ENCODE measurements at regions not wholly inside any gene's neighbourhood (a gene's known extent, or its start where the extent isn't known, plus 50 kb on each side); places are given as distances from the start of the nearest gene placed in this dataset.
A peak's percentile ranks its signal among the peaks of the same experiment; 100 is the strongest.

DNA sequence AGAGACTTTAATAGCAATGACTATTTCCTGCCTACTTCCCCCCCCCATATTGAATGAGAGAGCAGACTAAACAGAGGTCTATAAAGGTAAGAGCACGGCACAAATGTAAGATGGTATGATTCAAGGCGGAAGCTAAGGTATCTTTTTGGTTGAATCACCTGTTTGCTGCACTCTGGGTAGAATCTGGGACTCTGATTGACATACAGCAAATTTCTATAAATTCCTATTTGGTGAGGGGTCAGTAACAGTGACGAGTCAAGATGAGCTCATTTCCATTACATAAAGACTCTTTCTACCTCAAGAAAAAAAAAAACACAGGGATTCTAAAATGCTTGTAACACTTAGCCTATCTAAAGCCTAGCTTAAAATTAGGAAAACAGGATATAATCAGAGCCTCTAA lies 297.3 kb downstream of the TNS1 start:
- Mint-ChIP-seq H3K9me3 (no peaks in the 10 kb centered on the region), H3K27ac (no peak overlapping the region), H3K4me1 (peaks cover 33% of the 10 kb centered on the region), H3K4me3 (no peak overlapping the region), H3K27me3 (ENCODE audit: low read depth, poor library complexity) (peaks cover 12% of the 10 kb centered on the region), H3K36me3 (ENCODE audit: low read depth) (no peaks in the 10 kb centered on the region)
- DNase-seq = no peak
- TF ChIP-seq, protein P1, sequence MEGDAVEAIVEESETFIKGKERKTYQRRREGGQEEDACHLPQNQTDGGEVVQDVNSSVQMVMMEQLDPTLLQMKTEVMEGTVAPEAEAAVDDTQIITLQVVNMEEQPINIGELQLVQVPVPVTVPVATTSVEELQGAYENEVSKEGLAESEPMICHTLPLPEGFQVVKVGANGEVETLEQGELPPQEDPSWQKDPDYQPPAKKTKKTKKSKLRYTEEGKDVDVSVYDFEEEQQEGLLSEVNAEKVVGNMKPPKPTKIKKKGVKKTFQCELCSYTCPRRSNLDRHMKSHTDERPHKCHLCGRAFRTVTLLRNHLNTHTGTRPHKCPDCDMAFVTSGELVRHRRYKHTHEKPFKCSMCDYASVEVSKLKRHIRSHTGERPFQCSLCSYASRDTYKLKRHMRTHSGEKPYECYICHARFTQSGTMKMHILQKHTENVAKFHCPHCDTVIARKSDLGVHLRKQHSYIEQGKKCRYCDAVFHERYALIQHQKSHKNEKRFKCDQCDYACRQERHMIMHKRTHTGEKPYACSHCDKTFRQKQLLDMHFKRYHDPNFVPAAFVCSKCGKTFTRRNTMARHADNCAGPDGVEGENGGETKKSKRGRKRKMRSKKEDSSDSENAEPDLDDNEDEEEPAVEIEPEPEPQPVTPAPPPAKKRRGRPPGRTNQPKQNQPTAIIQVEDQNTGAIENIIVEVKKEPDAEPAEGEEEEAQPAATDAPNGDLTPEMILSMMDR (IDR thresholded peaks at IDR 0.05) = no peak

DNA sequence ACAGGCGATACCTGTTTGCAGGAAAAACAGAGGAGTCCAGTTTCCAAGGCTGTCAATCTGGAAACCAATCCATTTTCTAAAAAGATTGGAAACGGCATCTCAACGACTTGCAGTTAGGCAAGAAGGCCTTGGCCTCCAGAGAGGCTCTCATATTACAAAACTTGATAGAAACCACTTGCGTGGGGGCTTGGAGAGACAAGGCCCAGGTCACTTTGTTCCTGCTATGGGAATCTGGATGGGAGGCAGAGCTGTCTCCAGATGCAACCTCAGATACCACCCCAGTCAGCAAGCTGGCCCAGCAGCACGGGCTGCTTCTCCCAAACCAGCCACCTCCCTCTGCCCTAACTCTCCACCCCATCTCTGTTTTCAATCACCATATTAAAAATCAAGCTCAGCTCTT lies 298.8 kb downstream of the TNS1 start:
- Mint-ChIP-seq H3K4me3 (no peak overlapping the region), H3K27me3 (ENCODE audit: low read depth, poor library complexity) (peaks cover 20% of the 10 kb centered on the region), H3K4me1 (peaks cover 21% of the 10 kb centered on the region), H3K27ac (peak overlapping the region; percentile 50), H3K36me3 (ENCODE audit: low read depth) (no peaks in the 10 kb centered on the region), H3K9me3 (no peaks in the 10 kb centered on the region)
- DNase-seq = no peak
- TF ChIP-seq, protein P1 (IDR thresholded peaks at IDR 0.05) = no peak

DNA sequence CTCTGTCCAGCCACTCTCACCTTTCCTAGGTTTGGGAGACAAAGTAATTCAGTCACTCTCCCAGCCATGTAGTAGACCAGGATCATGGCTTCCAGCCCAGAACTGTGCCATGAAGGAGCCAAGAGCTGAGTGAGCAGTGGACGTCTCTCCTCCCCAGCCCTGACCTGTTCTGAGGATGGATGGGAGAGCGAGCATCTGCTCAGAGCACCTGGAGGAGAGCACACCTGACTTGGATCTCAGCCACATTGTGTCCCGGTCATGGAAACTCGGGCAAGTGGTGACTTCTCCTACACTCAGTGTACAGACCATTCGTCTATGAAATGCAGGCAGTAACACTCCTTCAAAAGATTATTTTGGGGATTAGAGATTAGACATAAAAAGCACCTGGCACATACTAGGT lies 299.7 kb downstream of the TNS1 start:
- peaks cover 21% of the 10 kb centered on the region for H3K4me1 Mint-ChIP-seq
- no peaks in the 10 kb centered on the region for H3K9me3 Mint-ChIP-seq
- no peak overlapping the region for H3K27ac Mint-ChIP-seq
- TF ChIP-seq, protein P1 (IDR thresholded peaks at IDR 0.05) = no peak
- H3K27me3 Mint-ChIP-seq (ENCODE audit: low read depth, poor library complexity) = peaks cover 20% of the 10 kb centered on the region
- H3K4me3 Mint-ChIP-seq = no peak overlapping the region
- no peak for DNase-seq
- no peaks in the 10 kb centered on the region for H3K36me3 Mint-ChIP-seq (ENCODE audit: low read depth)

DNA sequence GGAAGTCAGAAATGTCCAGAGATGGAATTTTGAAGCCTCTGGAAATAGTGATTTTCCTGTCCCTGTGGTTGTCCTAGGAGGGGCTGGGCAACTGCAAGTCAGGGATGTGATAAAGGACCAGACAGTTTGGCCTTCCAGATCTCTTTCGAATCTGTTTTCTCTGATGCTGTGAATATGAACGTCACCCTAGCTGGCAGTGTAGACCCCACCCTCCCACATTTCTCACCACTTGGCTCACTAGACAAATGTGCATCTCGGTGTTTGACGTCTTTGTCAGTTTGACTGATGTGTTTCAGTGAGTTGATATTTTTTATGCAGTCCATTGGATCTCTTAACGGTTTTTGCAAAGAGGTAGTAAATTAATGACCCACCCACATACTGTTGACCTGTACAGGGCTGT lies 301.2 kb downstream of the TNS1 start:
- no peak for DNase-seq
- Mint-ChIP-seq H3K4me3 (no peak overlapping the region), H3K4me1 (peaks cover 17% of the 10 kb centered on the region), H3K9me3 (no peaks in the 10 kb centered on the region), H3K36me3 (ENCODE audit: low read depth) (no peaks in the 10 kb centered on the region), H3K27ac (no peak overlapping the region), H3K27me3 (ENCODE audit: low read depth, poor library complexity) (peaks cover 18% of the 10 kb centered on the region)
- TF ChIP-seq, protein P1 (IDR thresholded peaks at IDR 0.05) = no peak

DNA sequence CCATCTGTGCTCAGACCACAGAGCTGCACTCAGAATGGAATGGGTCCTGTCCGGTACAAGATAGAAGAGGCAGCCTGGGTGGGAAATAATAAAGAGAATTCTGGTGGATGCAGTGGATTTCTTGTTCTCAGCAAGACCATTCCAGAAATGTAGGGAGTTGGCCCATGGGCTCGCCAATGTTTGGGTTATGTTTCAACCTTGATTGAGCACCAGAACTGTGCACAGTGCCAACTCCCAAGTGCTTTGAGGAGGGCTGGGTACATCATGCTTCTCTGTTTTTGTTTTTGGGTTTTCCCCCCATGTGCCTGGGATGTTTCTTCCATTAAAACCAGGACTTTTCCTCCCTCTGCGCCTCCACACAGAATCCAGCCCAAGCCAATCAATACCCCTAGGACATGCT lies 304.1 kb downstream of the TNS1 start:
- Mint-ChIP-seq H3K27ac (no peak overlapping the region), H3K27me3 (ENCODE audit: low read depth, poor library complexity) (peaks cover 16% of the 10 kb centered on the region), H3K9me3 (no peaks in the 10 kb centered on the region), H3K4me3 (no peak overlapping the region), H3K36me3 (ENCODE audit: low read depth) (peaks cover 4% of the 10 kb centered on the region), H3K4me1 (peaks cover 9% of the 10 kb centered on the region)
- DNase-seq = no peak
- TF ChIP-seq, protein P1 (IDR thresholded peaks at IDR 0.05) = no peak

DNA sequence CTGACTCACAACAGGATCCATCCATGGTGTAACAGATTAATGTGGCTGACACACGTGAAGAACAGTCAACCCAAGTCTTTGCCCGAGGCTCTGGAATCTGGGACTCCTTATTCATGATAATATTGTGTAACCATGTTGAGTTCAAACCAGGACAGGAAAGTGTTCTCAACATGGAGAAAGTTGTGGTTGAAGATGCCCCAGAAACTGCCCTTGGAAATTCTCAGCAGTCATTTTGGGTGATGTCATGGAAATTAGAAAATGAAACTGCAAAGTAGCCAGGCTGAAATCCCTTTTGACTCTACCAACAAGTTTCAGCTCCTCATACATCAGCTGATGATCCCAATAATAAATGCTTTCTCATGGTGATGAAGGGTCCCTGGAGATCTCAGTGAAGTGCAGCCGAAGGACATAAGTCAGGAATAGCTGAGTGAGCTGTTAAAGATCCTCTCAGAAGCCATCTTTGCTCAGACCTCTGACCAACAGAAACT lies 307.7 kb downstream of the TNS1 start:
- Mint-ChIP-seq H3K27ac (no peak overlapping the region), H3K27me3 (ENCODE audit: low read depth, poor library complexity) (peaks cover 8% of the 10 kb centered on the region), H3K4me1 (peaks cover 6% of the 10 kb centered on the region), H3K4me3 (no peak overlapping the region), H3K9me3 (peaks cover 15% of the 10 kb centered on the region), H3K36me3 (ENCODE audit: low read depth) (peaks cover 22% of the 10 kb centered on the region)
- TF ChIP-seq, protein P1 (IDR thresholded peaks at IDR 0.05) = no peak
- DNase-seq = no peak

All from nephron progenitor cell (in vitro differentiated cells).